ENCODE measurements at regions not wholly inside any gene's neighbourhood (a gene's known extent, or its start where the extent isn't known, plus 50 kb on each side); places are given as distances from the start of the nearest gene placed in this dataset.

DNA sequence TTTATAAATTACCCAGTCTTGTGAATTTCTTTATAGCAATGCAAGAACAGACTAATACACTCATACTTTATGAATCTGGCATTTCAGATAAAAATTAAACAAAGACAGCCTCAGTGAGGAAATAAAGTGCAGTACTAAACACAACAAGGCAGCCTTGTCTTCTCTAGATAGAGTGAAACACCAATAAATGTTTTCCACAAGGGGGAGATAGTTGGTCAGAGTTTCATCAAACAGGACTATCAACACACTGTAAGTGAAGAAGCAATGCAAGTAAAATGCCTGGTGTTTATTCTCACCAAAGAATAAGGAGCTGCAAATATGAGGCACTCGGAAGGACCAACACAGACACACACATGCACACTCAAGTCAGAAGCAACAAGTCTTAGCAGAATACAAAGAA, 62.8 kb downstream of the FAM9B start:
- H3K9ac ChIP-seq, result no peak overlapping the region
- H3K27ac ChIP-seq, result no peak overlapping the region
- H4K20me1 ChIP-seq (ENCODE audit: insufficient read depth), result no peaks in the 10 kb centered on the region
- TF ChIP-seq, protein P1, sequence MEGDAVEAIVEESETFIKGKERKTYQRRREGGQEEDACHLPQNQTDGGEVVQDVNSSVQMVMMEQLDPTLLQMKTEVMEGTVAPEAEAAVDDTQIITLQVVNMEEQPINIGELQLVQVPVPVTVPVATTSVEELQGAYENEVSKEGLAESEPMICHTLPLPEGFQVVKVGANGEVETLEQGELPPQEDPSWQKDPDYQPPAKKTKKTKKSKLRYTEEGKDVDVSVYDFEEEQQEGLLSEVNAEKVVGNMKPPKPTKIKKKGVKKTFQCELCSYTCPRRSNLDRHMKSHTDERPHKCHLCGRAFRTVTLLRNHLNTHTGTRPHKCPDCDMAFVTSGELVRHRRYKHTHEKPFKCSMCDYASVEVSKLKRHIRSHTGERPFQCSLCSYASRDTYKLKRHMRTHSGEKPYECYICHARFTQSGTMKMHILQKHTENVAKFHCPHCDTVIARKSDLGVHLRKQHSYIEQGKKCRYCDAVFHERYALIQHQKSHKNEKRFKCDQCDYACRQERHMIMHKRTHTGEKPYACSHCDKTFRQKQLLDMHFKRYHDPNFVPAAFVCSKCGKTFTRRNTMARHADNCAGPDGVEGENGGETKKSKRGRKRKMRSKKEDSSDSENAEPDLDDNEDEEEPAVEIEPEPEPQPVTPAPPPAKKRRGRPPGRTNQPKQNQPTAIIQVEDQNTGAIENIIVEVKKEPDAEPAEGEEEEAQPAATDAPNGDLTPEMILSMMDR (conservative IDR thresholded peaks at IDR 0.05; ENCODE audit: low read depth, low read length), result peak; percentile 55; the same call in 1 of the 2 replicates
- no peak overlapping the region for H2AFZ ChIP-seq (ENCODE audit: low read depth)
- peaks cover 6% of the 10 kb centered on the region for H3K4me1 ChIP-seq (ENCODE audit: low read depth, poor library complexity, severe bottlenecking)
- no peak overlapping the region for H3K4me2 ChIP-seq
- no peak overlapping the region for H3K4me3 ChIP-seq (IDR thresholded peaks at IDR 0.05; ENCODE audit: insufficient read depth, low read depth, low read length)
- H3K79me2 ChIP-seq (ENCODE audit: insufficient read depth, low read depth), result no peaks in the 10 kb centered on the region
- H3K36me3 ChIP-seq (ENCODE audit: insufficient read depth), result no peaks in the 10 kb centered on the region
- no peaks in the 10 kb centered on the region for H3K27me3 ChIP-seq (ENCODE audit: insufficient read depth, low read depth)

DNA sequence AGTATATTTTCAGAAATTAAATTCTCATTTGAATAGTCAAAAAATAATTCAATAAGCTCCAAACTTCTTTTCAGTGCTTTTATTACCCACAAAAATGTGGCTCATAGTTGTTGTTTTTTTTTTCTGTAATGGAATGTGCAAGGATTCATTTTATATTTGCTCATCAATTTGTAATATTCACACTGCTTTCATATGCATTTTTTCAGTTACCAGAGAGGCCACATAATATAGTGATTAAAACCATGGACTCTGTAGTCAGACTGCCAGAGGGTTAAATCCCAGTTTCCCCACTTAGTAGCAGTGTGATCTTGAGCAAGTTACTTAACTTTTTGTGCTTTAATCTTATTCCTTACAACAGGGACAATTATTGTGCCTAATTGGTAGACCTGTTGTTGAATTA, 64.5 kb downstream of the FAM9B start:
- no peaks in the 10 kb centered on the region for H4K20me1 ChIP-seq (ENCODE audit: insufficient read depth)
- H3K27me3 ChIP-seq (ENCODE audit: insufficient read depth, low read depth), result no peaks in the 10 kb centered on the region
- no peak overlapping the region for H3K4me3 ChIP-seq (IDR thresholded peaks at IDR 0.05; ENCODE audit: insufficient read depth, low read depth, low read length)
- no peak overlapping the region for H3K27ac ChIP-seq
- H2AFZ ChIP-seq (ENCODE audit: low read depth), result no peak overlapping the region
- H3K4me2 ChIP-seq, result no peak overlapping the region
- no peaks in the 10 kb centered on the region for H3K36me3 ChIP-seq (ENCODE audit: insufficient read depth)
- TF ChIP-seq, protein P1 (conservative IDR thresholded peaks at IDR 0.05; ENCODE audit: low read depth, low read length), result no peak
- H3K79me2 ChIP-seq (ENCODE audit: insufficient read depth, low read depth), result no peaks in the 10 kb centered on the region
- no peak overlapping the region for H3K9ac ChIP-seq
- H3K4me1 ChIP-seq (ENCODE audit: low read depth, poor library complexity, severe bottlenecking), result peaks cover 6% of the 10 kb centered on the region

GRCh38 chrX:8967461-8967860, 66.5 kb downstream of the FAM9B start:
- peaks cover 6% of the 10 kb centered on the region for H3K4me1 ChIP-seq (ENCODE audit: low read depth, poor library complexity, severe bottlenecking)
- no peak overlapping the region for H3K4me3 ChIP-seq (IDR thresholded peaks at IDR 0.05; ENCODE audit: insufficient read depth, low read depth, low read length)

DNA sequence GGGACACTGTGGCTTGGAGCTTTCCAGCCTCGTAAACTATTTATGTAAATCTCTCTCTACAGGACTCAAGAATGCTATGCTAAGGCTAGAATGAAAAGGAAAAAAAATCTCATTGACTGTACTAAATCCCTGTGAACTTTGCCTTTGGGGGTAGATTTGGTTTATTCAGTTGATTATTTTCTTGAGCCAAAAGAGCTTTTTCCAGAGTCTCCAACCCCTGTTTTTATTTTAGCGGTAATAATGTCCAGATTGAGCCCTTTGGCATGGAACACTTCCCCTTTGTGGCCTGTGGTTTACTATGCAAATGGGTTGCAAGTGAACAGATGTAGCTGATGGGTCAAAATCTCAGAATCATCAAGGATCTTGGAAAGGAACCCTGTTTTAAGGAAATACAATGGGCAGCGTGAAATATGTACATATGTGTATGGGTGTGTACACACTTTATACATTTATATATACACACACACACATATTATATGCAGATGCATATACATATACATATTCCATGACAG, 72.9 kb downstream of the FAM9B start:
- H3K4me3 ChIP-seq (IDR thresholded peaks at IDR 0.05; ENCODE audit: insufficient read depth, low read depth, low read length), result no peak overlapping the region
- H3K36me3 ChIP-seq (ENCODE audit: insufficient read depth), result no peaks in the 10 kb centered on the region
- TF ChIP-seq, protein P1 (conservative IDR thresholded peaks at IDR 0.05; ENCODE audit: low read depth, low read length), result no peak

More at GRCh38 chrX:8967461-8967860, 66.5 kb downstream of the FAM9B start:
- H3K79me2 ChIP-seq (ENCODE audit: insufficient read depth, low read depth), result no peaks in the 10 kb centered on the region
- no peaks in the 10 kb centered on the region for H3K27me3 ChIP-seq (ENCODE audit: insufficient read depth, low read depth)
- no peak overlapping the region for H2AFZ ChIP-seq (ENCODE audit: low read depth)
- TF ChIP-seq, protein P1 (conservative IDR thresholded peaks at IDR 0.05; ENCODE audit: low read depth, low read length), result no peak
- no peak overlapping the region for H3K27ac ChIP-seq
- H3K4me2 ChIP-seq, result no peak overlapping the region
- H3K36me3 ChIP-seq (ENCODE audit: insufficient read depth), result no peaks in the 10 kb centered on the region
- no peak overlapping the region for H3K9ac ChIP-seq
- H4K20me1 ChIP-seq (ENCODE audit: insufficient read depth), result no peaks in the 10 kb centered on the region

More for the DNA sequence above, 72.9 kb downstream of the FAM9B start:
- H3K4me1 ChIP-seq (ENCODE audit: low read depth, poor library complexity, severe bottlenecking), result no peaks in the 10 kb centered on the region
- no peak overlapping the region for H3K9ac ChIP-seq
- no peaks in the 10 kb centered on the region for H3K79me2 ChIP-seq (ENCODE audit: insufficient read depth, low read depth)
- no peak overlapping the region for H3K4me2 ChIP-seq
- H2AFZ ChIP-seq (ENCODE audit: low read depth), result no peak overlapping the region
- no peak overlapping the region for H3K27ac ChIP-seq
- no peaks in the 10 kb centered on the region for H4K20me1 ChIP-seq (ENCODE audit: insufficient read depth)
- H3K27me3 ChIP-seq (ENCODE audit: insufficient read depth, low read depth), result no peaks in the 10 kb centered on the region
